ENCODE measurements at regions not wholly inside any gene's neighbourhood (a gene's known extent, or its start where the extent isn't known, plus 50 kb on each side); places are given as distances from the start of the nearest gene placed in this dataset.

DNA sequence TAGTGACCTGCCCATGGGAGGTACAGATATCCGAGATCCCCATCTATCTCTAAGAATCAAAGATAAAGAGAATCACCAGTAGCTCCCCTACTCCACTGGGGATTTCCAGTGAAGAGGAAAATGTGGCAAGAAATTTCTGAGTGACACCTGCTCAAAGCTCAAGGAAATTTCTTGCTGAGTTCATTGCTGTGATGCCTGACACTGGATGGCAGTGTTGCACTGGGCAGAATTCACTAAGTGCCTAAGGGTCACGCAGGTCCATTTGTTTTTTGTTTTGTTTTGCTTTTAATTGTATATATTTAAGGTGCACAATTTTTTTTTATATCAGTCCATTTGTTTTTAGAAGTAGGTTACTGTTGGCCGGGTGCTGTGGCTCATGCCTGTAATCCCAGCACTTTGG, 109.5 kb upstream of the KCNAB1 start:
- TF ChIP-seq CTCF (IDR thresholded peaks at IDR 0.05; ENCODE audit: insufficient read depth, low read depth, low read length) (no peak), EZH2 (IDR thresholded peaks at IDR 0.05; ENCODE audit: insufficient read depth, low read length) (no peak)

Data from astrocyte (in vitro differentiated cells and primary cell).